ENCODE measurements at regions not wholly inside any gene's neighbourhood (a gene's known extent, or its start where the extent isn't known, plus 50 kb on each side); places are given as distances from the start of the nearest gene placed in this dataset.
"Not testable (repeated sequence)": the region's sequence is repeated elsewhere in the genome, so short reads cannot be mapped to it uniquely, and the experiment has no call there.

GRCh38 chr18:14991934-14992445, 244.0 kb downstream of the ANKRD30B start:
- DNase-seq (ENCODE audit: low spot score): not testable (repeated sequence)

- not testable (repeated sequence) for DNase-seq (ENCODE audit: low spot score)
Measured at GRCh38 chr18:14992758-14993157, 244.8 kb downstream of the ANKRD30B start.

- DNase-seq (ENCODE audit: low spot score): not testable (repeated sequence)
Measured at GRCh38 chr18:14995023-14995422, 247.1 kb downstream of the ANKRD30B start.

GRCh38 chr18:14997357-14997756, 249.4 kb downstream of the ANKRD30B start:
- DNase-seq (ENCODE audit: low spot score): no peak

GRCh38 chr18:14997899-14998298, 249.9 kb downstream of the ANKRD30B start:
- not testable (repeated sequence) for DNase-seq (ENCODE audit: low spot score)

- DNase-seq (ENCODE audit: low spot score): not testable (repeated sequence)
Measured at GRCh38 chr18:14998360-14999042, 250.5 kb downstream of the ANKRD30B start.

- no peak for DNase-seq (ENCODE audit: low spot score)
Measured at GRCh38 chr18:14999085-14999975, 251.4 kb downstream of the ANKRD30B start.

GRCh38 chr18:15000119-15001037, 252.4 kb downstream of the ANKRD30B start:
- not testable (repeated sequence) for DNase-seq (ENCODE audit: low spot score)

- DNase-seq (ENCODE audit: low spot score): not testable (repeated sequence)
Measured at GRCh38 chr18:15001038-15001794, 253.2 kb downstream of the ANKRD30B start.

- not testable (repeated sequence) for DNase-seq (ENCODE audit: low spot score)
Measured at GRCh38 chr18:15001795-15002107, 253.8 kb downstream of the ANKRD30B start.

GRCh38 chr18:15002765-15003164, 254.8 kb downstream of the ANKRD30B start:
- not testable (repeated sequence) for DNase-seq (ENCODE audit: low spot score)

- DNase-seq (ENCODE audit: low spot score): not testable (repeated sequence)
Measured at GRCh38 chr18:15003231-15003630, 255.3 kb downstream of the ANKRD30B start.

- DNase-seq (ENCODE audit: low spot score): not testable (repeated sequence)
Measured at GRCh38 chr18:15003636-15004269, 255.8 kb downstream of the ANKRD30B start.

- not testable (repeated sequence) for DNase-seq (ENCODE audit: low spot score)
Measured at GRCh38 chr18:15004270-15004973, 256.4 kb downstream of the ANKRD30B start.

GRCh38 chr18:15005313-15006130, 257.6 kb downstream of the ANKRD30B start:
- no peak for DNase-seq (ENCODE audit: low spot score)

GRCh38 chr18:15006616-15007015, 258.6 kb downstream of the ANKRD30B start:
- DNase-seq (ENCODE audit: low spot score): not testable (repeated sequence)

- not testable (repeated sequence) for DNase-seq (ENCODE audit: low spot score)
Measured at GRCh38 chr18:15026041-15026440, 278.1 kb downstream of the ANKRD30B start.

GRCh38 chr18:15028037-15028436, 280.1 kb downstream of the ANKRD30B start:
- not testable (repeated sequence) for DNase-seq (ENCODE audit: low spot score)

All from Ammon's horn (tissue), 1 donor.